SK-N-SH (cell line): ENCODE measurements at regions not wholly inside any gene's neighbourhood (a gene's known extent, or its start where the extent isn't known, plus 50 kb on each side); places are given as distances from the start of the nearest gene placed in this dataset.

Experiments used
- CTCF ChIA-PET: fragments of 300-600, 350-600 bp; formaldehyde crosslinking; extraction: SDS; loops from one replicate; lab custom pipeline; 2021; lab: Yijun Ruan, JAX
- POLR2A ChIA-PET: fragments of 350-600 bp; sonication (Branson Sonifier 250); formaldehyde crosslinking; extraction: SDS; loops from one replicate; lab custom pipeline; 2020; ENCODE audit warnings: antibody characterized with exemption, inconsistent platforms; lab: Yijun Ruan, JAX
- DNase-seq: peaks from one replicate; pipeline ENCODE4 v3.0.0; 2012
- H2AFZ ChIP-seq: fragments of 200-600 bp; sonication (generic); 2 replicates; pipeline ENCODE4 v1.8.1; 2016; ENCODE audit warnings: antibody characterized with exemption, mild to moderate bottlenecking, low read depth
- H3F3A ChIP-seq: fragments of 200-600 bp; sonication (generic); replicated peaks from 2 replicates; pipeline ENCODE3; 2016; ENCODE audit warnings: antibody characterized with exemption, mild to moderate bottlenecking; ENCODE audit not compliant: insufficient read depth
- H3K27ac ChIP-seq, 2 experiments: fragments of 200-500 bp in 1 of 2; fragments of 200-600 bp in 1 of 2; sonication (Bioruptor generic) in 1 of 2; sonication (generic), shearing (Covaris generic) in 1 of 2; 2 replicates each; pipeline versions ENCODE4 v1.5.1 to v1.6.1; 2014 to 2016; ENCODE audit warnings: low read depth in 2 of 2, inconsistent platforms in 1 of 2, low read length in 1 of 2, mild to moderate bottlenecking in 1 of 2, mixed read lengths in 1 of 2
- H3K27me3 ChIP-seq: fragments of 200-600 bp; sonication (generic), shearing (Covaris generic); 2 replicates; pipeline ENCODE4 v1.6.1; 2016; ENCODE audit warnings: mixed run types; ENCODE audit not compliant: insufficient read depth
- H3K36me3 ChIP-seq, 2 experiments: fragments of 200-500 bp in 1 of 2; fragments of 200-600 bp in 1 of 2; sonication (Bioruptor generic) in 1 of 2; sonication (generic) in 1 of 2; replicated peaks in 1 of 2; 2 replicates each; pipeline versions ENCODE3 to v1.5.1; 2014 to 2016; ENCODE audit warnings: low read length in 1 of 2, mild to moderate bottlenecking in 1 of 2; ENCODE audit not compliant: insufficient read depth in 2 of 2, control insufficient read depth in 1 of 2
- H3K4me1 ChIP-seq, 2 experiments: fragments of 200-500 bp in 1 of 2; fragments of 200-600 bp in 1 of 2; sonication (Bioruptor generic) in 1 of 2; sonication (generic), shearing (Covaris generic) in 1 of 2; 2 replicates each; pipeline versions ENCODE4 v1.5.1 to v1.6.1; 2014 to 2016; ENCODE audit warnings: low read depth in 1 of 2, low read length in 1 of 2, mixed run types in 1 of 2; ENCODE audit not compliant: insufficient read depth in 2 of 2, control insufficient read depth in 1 of 2
- H3K4me2 ChIP-seq: fragments of 200-600 bp; sonication (generic), shearing (Covaris generic); 2 replicates; pipeline ENCODE4 v1.6.1; 2017; ENCODE audit warnings: mixed run types
- H3K4me3 ChIP-seq, 2 experiments: fragments of 200-500 bp in 1 of 2; fragments of 200-600 bp in 1 of 2; sonication (Bioruptor generic) in 1 of 2; sonication (generic), shearing (Covaris generic) in 1 of 2; 2 replicates each; pipeline versions ENCODE4 v1.5.1 to v1.8.1; 2014 to 2016; ENCODE audit warnings: low read depth in 2 of 2, inconsistent platforms in 1 of 2, low read length in 1 of 2, mild to moderate bottlenecking in 1 of 2, mixed read lengths in 1 of 2, moderate library complexity in 1 of 2
- H3K79me2 ChIP-seq: fragments of 200-600 bp; sonication (generic); 2 replicates; pipeline ENCODE4 v1.8.1; 2017; ENCODE audit warnings: mild to moderate bottlenecking; ENCODE audit not compliant: insufficient read depth
- H3K9ac ChIP-seq: fragments of 200-600 bp; sonication (generic); 2 replicates; pipeline ENCODE4 v1.6.1; 2017; ENCODE audit warnings: mixed run types
- H3K9me2 ChIP-seq: fragments of 200-600 bp; sonication (generic); 2 replicates; pipeline ENCODE4 v1.6.1; 2017; ENCODE audit warnings: mixed run types
- H3K9me3 ChIP-seq: fragments of 200-600 bp; sonication (generic); 2 replicates; pipeline ENCODE4 v1.6.1; 2017; ENCODE audit warnings: mixed run types, mild to moderate bottlenecking, moderate library complexity
- H4K20me1 ChIP-seq: fragments of 200-600 bp; sonication (generic); 2 replicates; pipeline ENCODE4 v1.6.1; 2017; ENCODE audit warnings: mild to moderate bottlenecking, mixed run types; ENCODE audit not compliant: insufficient read depth
- ELF1 ChIP-seq: IDR thresholded peaks from 2 replicates; pipeline ENCODE4 v1.4.0; 2012
- EP300 ChIP-seq, 2 experiments: IDR thresholded peaks; 2 replicates each; pipeline versions ENCODE4 v1.4.0 to v1.6.1; 2012; ENCODE audit warnings: borderline replicate concordance in 1 of 2, low read depth in 1 of 2, low read length in 1 of 2
- FOSL2 ChIP-seq: IDR thresholded peaks from 2 replicates; pipeline ENCODE4 v1.4.0; 2012; ENCODE audit warnings: low read depth, mild to moderate bottlenecking, moderate library complexity, borderline replicate concordance
- FOXM1 ChIP-seq: IDR thresholded peaks from 2 replicates; pipeline ENCODE4 v1.4.0; 2012; ENCODE audit warnings: low read depth, mild to moderate bottlenecking
- JUND ChIP-seq: IDR thresholded peaks from 2 replicates; pipeline ENCODE4 v1.4.0; 2012
- MEF2A ChIP-seq: IDR thresholded peaks from 2 replicates; pipeline ENCODE4 v1.4.0; 2012; ENCODE audit warnings: low read depth, borderline replicate concordance
- NFIC ChIP-seq: IDR thresholded peaks from 2 replicates; pipeline ENCODE4 v1.4.0; 2012; ENCODE audit warnings: borderline replicate concordance
- NRF1 ChIP-seq: IDR thresholded peaks from 2 replicates; pipeline ENCODE4 v1.6.1; 2012; ENCODE audit warnings: low read depth, mild to moderate bottlenecking, low read length
- RAD21 ChIP-seq: IDR thresholded peaks from 2 replicates; pipeline ENCODE4 v1.6.1; 2012; ENCODE audit warnings: mild to moderate bottlenecking, low read length
- RFX5 ChIP-seq: IDR thresholded peaks from 2 replicates; pipeline ENCODE4 v1.6.1; 2012; ENCODE audit warnings: mild to moderate bottlenecking, improper control_type of control experiment, low read length
- RXRA ChIP-seq: IDR thresholded peaks from 2 replicates; pipeline ENCODE4 v1.4.0; 2012; ENCODE audit warnings: low read depth, mild to moderate bottlenecking, borderline replicate concordance
- SIN3A ChIP-seq: IDR thresholded peaks from 2 replicates; pipeline ENCODE4 v1.6.1; 2012; ENCODE audit warnings: low read depth, mild to moderate bottlenecking, low read length, moderate library complexity, borderline replicate concordance
- TAF1 ChIP-seq: IDR thresholded peaks from 2 replicates; pipeline ENCODE4 v1.6.1; 2012; ENCODE audit warnings: low read depth, mild to moderate bottlenecking, low read length, moderate library complexity, borderline replicate concordance
- TCF12 ChIP-seq: IDR thresholded peaks from 2 replicates; pipeline ENCODE4 v1.4.0; 2012
- YY1 ChIP-seq: IDR thresholded peaks from 2 replicates; pipeline ENCODE4 v1.4.0; 2012; ENCODE audit warnings: low read depth, mild to moderate bottlenecking
- ZBTB33 ChIP-seq: IDR thresholded peaks from 2 replicates; pipeline ENCODE4 v1.4.0; 2012; ENCODE audit warnings: low read depth, borderline replicate concordance
- WGBS: methylation state at CpG from one replicate; pipeline ENCODE4 v1.1.6; 2017; ENCODE audit warnings: low lambda C conversion rate; 5-methylcytosine and 5-hydroxymethylcytosine counted together
- TF ChIP-seq, protein P1 (sequence below): IDR thresholded peaks from 2 replicates; pipeline ENCODE4 v1.4.0; 2012; ENCODE audit warnings: low read depth, borderline replicate concordance
- TF ChIP-seq, protein P2 (sequence below): IDR thresholded peaks from 2 replicates; pipeline ENCODE4; 2012
- TF ChIP-seq, protein P3 (sequence below): fragments of 150-350 bp; IDR thresholded peaks from 2 replicates; pipeline ENCODE4 v1.6.1; 2017; ENCODE audit warnings: antibody characterized with exemption, low read length, low read depth, borderline replicate concordance
- TF ChIP-seq, protein P4 (sequence below): IDR thresholded peaks from 2 replicates; pipeline ENCODE4 v1.4.0; 2012; ENCODE audit warnings: low read depth

DNA sequence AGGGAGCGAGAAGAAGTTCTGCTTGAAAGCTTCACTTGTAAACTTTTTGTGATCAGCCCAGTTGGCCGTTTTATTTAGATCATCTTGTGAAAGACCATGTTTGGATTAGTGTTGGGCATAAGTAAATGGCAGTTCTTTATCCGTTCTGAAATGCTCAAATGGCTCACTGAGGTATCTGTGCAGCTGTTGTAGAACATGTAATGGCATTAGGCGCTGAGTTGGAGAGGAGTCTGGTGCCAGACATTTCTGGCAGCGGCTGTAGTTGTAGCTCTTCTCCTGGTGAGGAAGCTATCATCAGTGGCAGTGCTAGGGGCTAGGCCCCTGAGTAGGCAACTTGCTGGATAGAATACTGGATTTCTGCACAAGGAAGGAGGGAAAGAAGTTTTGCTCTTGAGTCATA lies 321.6 kb downstream of the LMO4 start:
- 65% methylated on average over 5 of the region's 5 CpGs for WGBS
- CTCF ChIA-PET, result interaction anchor here (0.8 kb wide), 1 partner anchor 11 kb away, joined by 3 read pairs; no protein-coding TSS in a partner anchor
- Histone ChIP-seq H3F3A (no peaks in the 10 kb centered on the region), H3K4me3 (no peak overlapping the region), H3K9ac (no peak overlapping the region), H3K79me2 (no peaks in the 10 kb centered on the region), H3K36me3 (no peaks in the 10 kb centered on the region), H3K9me2 (no peaks in the 10 kb centered on the region), H2AFZ (no peak overlapping the region), H4K20me1 (no peaks in the 10 kb centered on the region), H3K4me1 (no peaks in the 10 kb centered on the region), H3K27me3 (no peaks in the 10 kb centered on the region), H3K9me3 (no peaks in the 10 kb centered on the region), H3K27ac (no peak overlapping the region), H3K4me2 (no peak overlapping the region)
- POLR2A ChIA-PET, result no interaction called here
- TF ChIP-seq MEF2A (no peak), NRF1 (no peak), RFX5 (no peak), YY1 (no peak), JUND (no peak), FOXM1 (no peak), TCF12 (no peak), RXRA (no peak), ZBTB33 (no peak), EP300 (IDR thresholded peaks at IDR 0.05; ENCODE audit: borderline replicate concordance in 1 of 2, low read depth in 1 of 2, low read length in 1 of 2) (no peak), FOSL2 (no peak), NFIC (no peak), ELF1 (no peak), SIN3A (no peak), RAD21 (no peak), TAF1 (no peak)
- TF ChIP-seq, protein P1, sequence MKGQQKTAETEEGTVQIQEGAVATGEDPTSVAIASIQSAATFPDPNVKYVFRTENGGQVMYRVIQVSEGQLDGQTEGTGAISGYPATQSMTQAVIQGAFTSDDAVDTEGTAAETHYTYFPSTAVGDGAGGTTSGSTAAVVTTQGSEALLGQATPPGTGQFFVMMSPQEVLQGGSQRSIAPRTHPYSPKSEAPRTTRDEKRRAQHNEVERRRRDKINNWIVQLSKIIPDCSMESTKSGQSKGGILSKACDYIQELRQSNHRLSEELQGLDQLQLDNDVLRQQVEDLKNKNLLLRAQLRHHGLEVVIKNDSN, result no peak
- TF ChIP-seq, protein P2, sequence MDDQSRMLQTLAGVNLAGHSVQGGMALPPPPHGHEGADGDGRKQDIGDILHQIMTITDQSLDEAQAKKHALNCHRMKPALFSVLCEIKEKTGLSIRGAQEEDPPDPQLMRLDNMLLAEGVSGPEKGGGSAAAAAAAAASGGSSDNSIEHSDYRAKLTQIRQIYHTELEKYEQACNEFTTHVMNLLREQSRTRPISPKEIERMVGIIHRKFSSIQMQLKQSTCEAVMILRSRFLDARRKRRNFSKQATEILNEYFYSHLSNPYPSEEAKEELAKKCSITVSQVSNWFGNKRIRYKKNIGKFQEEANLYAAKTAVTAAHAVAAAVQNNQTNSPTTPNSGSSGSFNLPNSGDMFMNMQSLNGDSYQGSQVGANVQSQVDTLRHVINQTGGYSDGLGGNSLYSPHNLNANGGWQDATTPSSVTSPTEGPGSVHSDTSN, result no peak
- TF ChIP-seq, protein P3, sequence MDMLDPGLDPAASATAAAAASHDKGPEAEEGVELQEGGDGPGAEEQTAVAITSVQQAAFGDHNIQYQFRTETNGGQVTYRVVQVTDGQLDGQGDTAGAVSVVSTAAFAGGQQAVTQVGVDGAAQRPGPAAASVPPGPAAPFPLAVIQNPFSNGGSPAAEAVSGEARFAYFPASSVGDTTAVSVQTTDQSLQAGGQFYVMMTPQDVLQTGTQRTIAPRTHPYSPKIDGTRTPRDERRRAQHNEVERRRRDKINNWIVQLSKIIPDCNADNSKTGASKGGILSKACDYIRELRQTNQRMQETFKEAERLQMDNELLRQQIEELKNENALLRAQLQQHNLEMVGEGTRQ, result no peak
- TF ChIP-seq, protein P4, sequence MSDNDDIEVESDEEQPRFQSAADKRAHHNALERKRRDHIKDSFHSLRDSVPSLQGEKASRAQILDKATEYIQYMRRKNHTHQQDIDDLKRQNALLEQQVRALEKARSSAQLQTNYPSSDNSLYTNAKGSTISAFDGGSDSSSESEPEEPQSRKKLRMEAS, result no peak
- no peak for DNase-seq
